Mesenchymal stem cell (in vitro differentiated cells and primary cell): ENCODE measurements at regions not wholly inside any gene's neighbourhood (a gene's known extent, or its start where the extent isn't known, plus 50 kb on each side); places are given as distances from the start of the nearest gene placed in this dataset.

ENCODE experiments used
- DNase-seq: peaks from one replicate; pipeline ENCODE4 v3.0.0-alpha.2; 2013
- H2AFZ ChIP-seq: one replicate; pipeline ENCODE4 v1.6.1; 2013; ENCODE audit warnings: low read depth, mild to moderate bottlenecking, control low read depth, inconsistent platforms, low read length, moderate library complexity
- H2AK5ac ChIP-seq: 2 replicates; pipeline ENCODE4 v1.6.1; 2013; ENCODE audit warnings: low read length, moderate library complexity, mild to moderate bottlenecking, inconsistent platforms; ENCODE audit not compliant: severe bottlenecking
- H2BK120ac ChIP-seq: one replicate; pipeline ENCODE4 v1.6.1; 2013; ENCODE audit warnings: low read depth, mild to moderate bottlenecking, inconsistent platforms, low read length, moderate library complexity
- H2BK12ac ChIP-seq, 2 experiments: one replicate each; pipeline ENCODE4 v1.6.1; 2013; ENCODE audit warnings: inconsistent platforms in 2 of 2, low read length in 2 of 2, mild to moderate bottlenecking in 2 of 2, moderate library complexity in 2 of 2, control low read depth in 1 of 2
- H2BK15ac ChIP-seq: one replicate; pipeline ENCODE4 v1.6.1; 2013; ENCODE audit warnings: mild to moderate bottlenecking, low read depth, inconsistent platforms; ENCODE audit not compliant: poor library complexity, severe bottlenecking
- H2BK5ac ChIP-seq: 2 replicates; pipeline ENCODE4 v1.6.1; 2013; ENCODE audit warnings: low read depth, mild to moderate bottlenecking, low read length, control low read depth, inconsistent platforms; ENCODE audit not compliant: poor library complexity, severe bottlenecking
- H3K14ac ChIP-seq, 2 experiments: one replicate each; pipeline ENCODE4 v1.6.1; 2013; ENCODE audit warnings: inconsistent platforms in 2 of 2, low read length in 2 of 2, control low read depth in 1 of 2, mild to moderate bottlenecking in 1 of 2, moderate library complexity in 1 of 2
- H3K18ac ChIP-seq, 2 experiments: one replicate each; pipeline ENCODE4 v1.6.1; 2013; ENCODE audit warnings: inconsistent platforms in 2 of 2, low read length in 2 of 2, control low read depth in 1 of 2, low read depth in 1 of 2, mild to moderate bottlenecking in 1 of 2
- H3K23ac ChIP-seq, 2 experiments: one replicate each; pipeline ENCODE4 v1.6.1; 2013; ENCODE audit warnings: inconsistent platforms in 2 of 2, low read length in 2 of 2, mild to moderate bottlenecking in 2 of 2, moderate library complexity in 2 of 2, control low read depth in 1 of 2
- H3K27ac ChIP-seq: 2 replicates; pipeline ENCODE4 v1.5.1; 2013; ENCODE audit warnings: mild to moderate bottlenecking, moderate library complexity, low read length, control low read depth, inconsistent platforms; ENCODE audit not compliant: poor library complexity, severe bottlenecking
- H3K27me3 ChIP-seq, 2 experiments: 2 replicates each; pipeline versions ENCODE4 v1.6.1 to v1.7.0; 2013; ENCODE audit warnings: low read length in 2 of 2, mild to moderate bottlenecking in 2 of 2, moderate library complexity in 2 of 2, control low read depth in 1 of 2, inconsistent platforms in 1 of 2; ENCODE audit not compliant: control insufficient read depth in 1 of 2, insufficient read depth in 1 of 2
- H3K36me3 ChIP-seq, 2 experiments: 2 replicates each; pipeline versions ENCODE4 v1.6.1 to v1.7.0; 2013; ENCODE audit warnings: low read length in 2 of 2, control low read depth in 1 of 2, inconsistent platforms in 1 of 2, low read depth in 1 of 2, mild to moderate bottlenecking in 1 of 2; ENCODE audit not compliant: insufficient read depth in 2 of 2, control insufficient read depth in 1 of 2
- H3K4ac ChIP-seq, 2 experiments: one replicate each; pipeline ENCODE4 v1.6.1; 2013; ENCODE audit warnings: inconsistent platforms in 2 of 2, low read length in 2 of 2, mild to moderate bottlenecking in 2 of 2, moderate library complexity in 2 of 2, control low read depth in 1 of 2, low read depth in 1 of 2
- H3K4me1 ChIP-seq: 2 replicates; pipeline ENCODE4 v1.6.1; 2013; ENCODE audit warnings: low read depth, low read length, control low read depth; ENCODE audit not compliant: control insufficient read depth, insufficient read depth
- H3K4me2 ChIP-seq: 2 replicates; pipeline ENCODE4 v1.6.1; 2013; ENCODE audit warnings: low read length, mild to moderate bottlenecking, inconsistent platforms; ENCODE audit not compliant: poor library complexity, severe bottlenecking
- H3K4me3 ChIP-seq, 2 experiments: 2 replicates each; pipeline versions ENCODE4 v1.5.1 to v1.7.0; 2013; ENCODE audit warnings: low read length in 2 of 2, mild to moderate bottlenecking in 2 of 2, control low read depth in 1 of 2, low read depth in 1 of 2; ENCODE audit not compliant: insufficient read depth in 1 of 2
- H3K79me1 ChIP-seq: replicated peaks from 2 replicates; pipeline ENCODE4 v1.6.1; 2013; ENCODE audit warnings: mild to moderate bottlenecking, control low read depth, low read length, inconsistent platforms; ENCODE audit not compliant: poor library complexity, severe bottlenecking
- H3K9ac ChIP-seq: 2 replicates; pipeline ENCODE4 v1.7.0; 2013; ENCODE audit warnings: mild to moderate bottlenecking, low read length, moderate library complexity
- H3K9me3 ChIP-seq: 2 replicates; pipeline ENCODE4 v1.7.0; 2013; ENCODE audit warnings: mild to moderate bottlenecking, low read length; ENCODE audit not compliant: control insufficient read depth
- H4K8ac ChIP-seq: one replicate; pipeline ENCODE4 v1.6.1; 2013; ENCODE audit warnings: inconsistent platforms, mild to moderate bottlenecking, low read length, moderate library complexity
- H4K91ac ChIP-seq: one replicate; pipeline ENCODE4 v1.6.1; 2013; ENCODE audit warnings: mild to moderate bottlenecking, low read length, inconsistent platforms
- WGBS: methylation state at CpG from one replicate; pipeline ENCODE4 v1.1.7; 2013; ENCODE audit warnings: mixed read lengths; 5-methylcytosine and 5-hydroxymethylcytosine counted together

- Histone ChIP-seq H3K4me3 (no peak overlapping the region), H3K79me1 (no peaks in the 10 kb centered on the region), H4K91ac (no peak overlapping the region), H3K36me3 (peaks cover 0 to 2% of the 10 kb centered on the region in 2 experiments), H3K23ac (no peak overlapping the region), H4K8ac (no peak overlapping the region), H3K4me1 (peaks cover 5% of the 10 kb centered on the region), H3K9me3 (no peaks in the 10 kb centered on the region), H2AK5ac (no peak overlapping the region), H3K27ac (no peak overlapping the region), H2AFZ (no peak overlapping the region), H2BK5ac (no peak overlapping the region), H2BK15ac (no peak overlapping the region), H3K14ac (no peak overlapping the region), H3K9ac (no peak overlapping the region), H2BK120ac (no peak overlapping the region), H2BK12ac (no peak overlapping the region), H3K27me3 (peaks cover 0 to 6% of the 10 kb centered on the region in 2 experiments), H3K4ac (no peak overlapping the region), H3K18ac (no peak overlapping the region), H3K4me2 (no peak overlapping the region)
- no peak for DNase-seq
- WGBS: 97% methylated on average over 3 of the region's 3 CpGs
Measured at GRCh38 chr2:217735899-217736298, 266.9 kb downstream of the TNS1 start.

- no peak overlapping the region for H2BK5ac ChIP-seq
- H2BK15ac ChIP-seq: no peak overlapping the region
- H3K14ac ChIP-seq: no peak overlapping the region
- H3K4me2 ChIP-seq: no peak overlapping the region
- H3K4me1 ChIP-seq: peaks cover 5% of the 10 kb centered on the region
- no peak overlapping the region for H3K4ac ChIP-seq
- H4K8ac ChIP-seq: no peak overlapping the region
- no peak overlapping the region for H2BK12ac ChIP-seq
- H3K27ac ChIP-seq: no peak overlapping the region
- no peak for DNase-seq
- peaks cover 0 to 2% of the 10 kb centered on the region in 2 experiments for H3K36me3 ChIP-seq
- no peak overlapping the region for H3K18ac ChIP-seq
- H2BK120ac ChIP-seq: no peak overlapping the region
- no peak overlapping the region for H4K91ac ChIP-seq
- H3K23ac ChIP-seq: no peak overlapping the region
- H2AK5ac ChIP-seq: no peak overlapping the region
- no peak overlapping the region for H3K4me3 ChIP-seq
- H3K9me3 ChIP-seq: no peaks in the 10 kb centered on the region
- no peaks in the 10 kb centered on the region for H3K79me1 ChIP-seq
- H3K27me3 ChIP-seq: peaks cover 0 to 6% of the 10 kb centered on the region in 2 experiments
- no peak overlapping the region for H3K9ac ChIP-seq
- H2AFZ ChIP-seq: no peak overlapping the region
Measured at GRCh38 chr2:217735034-217735433, 267.8 kb downstream of the TNS1 start.

- no peaks in the 10 kb centered on the region for H3K79me1 ChIP-seq
- 53% methylated on average over 2 of the region's 3 CpGs for WGBS
- H2BK5ac ChIP-seq: no peak overlapping the region
- H3K4me1 ChIP-seq: peaks cover 5% of the 10 kb centered on the region
- no peak overlapping the region for H4K91ac ChIP-seq
- no peak overlapping the region for H2AFZ ChIP-seq
- no peak overlapping the region for H2BK15ac ChIP-seq
- DNase-seq: peak; percentile 13
- no peak overlapping the region for H3K4me2 ChIP-seq
- no peak overlapping the region for H3K14ac ChIP-seq
- H3K27ac ChIP-seq: no peak overlapping the region
- no peak overlapping the region for H3K4me3 ChIP-seq
- H3K36me3 ChIP-seq: peaks cover 0 to 2% of the 10 kb centered on the region in 2 experiments
- no peak overlapping the region for H4K8ac ChIP-seq
- H2BK12ac ChIP-seq: no peak overlapping the region
- no peak overlapping the region for H3K23ac ChIP-seq
- H3K4ac ChIP-seq: no peak overlapping the region
- H3K9me3 ChIP-seq: no peaks in the 10 kb centered on the region
- no peak overlapping the region for H3K18ac ChIP-seq
- no peak overlapping the region for H2AK5ac ChIP-seq
- no peaks in the 10 kb centered on the region for H3K27me3 ChIP-seq
- no peak overlapping the region for H2BK120ac ChIP-seq
- peak overlapping the region; percentile 60 for H3K9ac ChIP-seq
Measured at GRCh38 chr2:217733461-217733860, 269.3 kb downstream of the TNS1 start.

DNA sequence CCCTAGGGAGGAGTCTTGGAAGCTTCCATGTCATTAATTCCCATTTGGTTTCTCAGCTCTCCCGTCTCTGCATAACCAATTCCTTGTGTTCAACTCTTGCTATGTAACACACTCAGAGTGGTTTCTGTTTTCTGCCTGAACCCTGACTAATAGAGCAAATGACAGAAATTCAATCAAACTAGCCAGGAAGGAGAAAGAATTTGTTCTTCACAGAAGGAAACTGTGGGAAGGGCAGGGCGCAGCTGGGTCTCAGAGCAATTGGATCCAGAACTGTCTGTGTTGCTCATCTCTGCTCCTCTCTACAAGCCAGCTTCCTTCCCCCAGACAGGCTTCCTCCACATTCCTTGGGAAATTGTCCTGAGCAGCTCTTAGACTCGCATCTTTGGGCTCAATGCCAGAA lies 269.8 kb downstream of the TNS1 start:
- Histone ChIP-seq H3K14ac (no peak overlapping the region), H2BK15ac (no peak overlapping the region), H3K4me3 (peak overlapping the region in 1 of 2 experiments; percentile 27), H3K27me3 (no peaks in the 10 kb centered on the region), H4K91ac (peak overlapping the region; percentile 6), H3K4ac (no peak overlapping the region), H2AK5ac (no peak overlapping the region), H3K4me2 (no peak overlapping the region), H3K23ac (no peak overlapping the region), H2BK12ac (no peak overlapping the region), H3K18ac (no peak overlapping the region), H3K36me3 (peaks cover 0 to 2% of the 10 kb centered on the region in 2 experiments), H3K9ac (peak overlapping the region; percentile 60), H4K8ac (peak overlapping the region; percentile 21), H3K27ac (no peak overlapping the region), H3K79me1 (no peaks in the 10 kb centered on the region), H2AFZ (peak overlapping the region; percentile 19), H2BK120ac (no peak overlapping the region), H3K4me1 (peaks cover 5% of the 10 kb centered on the region), H3K9me3 (no peaks in the 10 kb centered on the region), H2BK5ac (no peak overlapping the region)
- peak; percentile 38 for DNase-seq
- 74% methylated on average over 3 of the region's 3 CpGs for WGBS
